GM12878 (cell line): ENCODE measurements at regions not wholly inside any gene's neighbourhood (a gene's known extent, or its start where the extent isn't known, plus 50 kb on each side); places are given as distances from the start of the nearest gene placed in this dataset.
A peak's percentile ranks its signal among the peaks of the same experiment; 100 is the strongest.

Experiments used
- BACH1 ChIP-seq: fragments of 450-650 bp; IDR thresholded peaks from 2 replicates; pipeline ENCODE4 v1.6.1; 2017; ENCODE audit warnings: mild to moderate bottlenecking, borderline replicate concordance
- CREM ChIP-seq: IDR thresholded peaks from 2 replicates; pipeline ENCODE4 v1.6.1; 2014; ENCODE audit warnings: antibody characterized with exemption, low read depth
- EP300 ChIP-seq, 2 experiments: fragments of 150-350 bp in 1 of 2; IDR thresholded peaks; 2 replicates each; pipeline ENCODE4 v1.6.1; 2011 to 2012; ENCODE audit warnings: low read depth in 2 of 2, low read length in 2 of 2, borderline replicate concordance in 1 of 2, improper control_type of control experiment in 1 of 2, inconsistent platforms in 1 of 2; ENCODE audit not compliant: control insufficient read depth in 1 of 2
- HDAC6 ChIP-seq: fragments of 200-600 bp; sonication (generic); IDR thresholded peaks from one replicate; pipeline ENCODE4 v1.8.0; 2017; ENCODE audit warnings: antibody characterized with exemption; ENCODE audit not compliant: unreplicated experiment
- LARP7 ChIP-seq: fragments of 450-650 bp; IDR thresholded peaks from 2 replicates; pipeline ENCODE4 v1.6.1; 2017; ENCODE audit warnings: mild to moderate bottlenecking
- MEF2B ChIP-seq: fragments of 450-650 bp; IDR thresholded peaks from 2 replicates; pipeline ENCODE4 v1.6.1; 2018; ENCODE audit warnings: mild to moderate bottlenecking, moderate library complexity; ENCODE audit not compliant: partially characterized antibody, poor library complexity, severe bottlenecking
- NRF1 ChIP-seq: conservative IDR thresholded peaks from 2 replicates; pipeline ENCODE4 v1.6.1; 2011; ENCODE audit warnings: mild to moderate bottlenecking, low read depth, low read length, improper control_type of control experiment
- POLR2A ChIP-seq: IDR thresholded peaks from 2 replicates; pipeline ENCODE4 v1.6.1; 2011; ENCODE audit warnings: low read depth, mild to moderate bottlenecking, low read length
- POU2F2 ChIP-seq: IDR thresholded peaks from 3 replicates; pipeline ENCODE4 v1.6.1; 2011; ENCODE audit warnings: low read depth, mild to moderate bottlenecking, low read length, borderline replicate concordance
- RAD21 ChIP-seq: IDR thresholded peaks from 2 replicates; pipeline ENCODE4 v1.6.1; 2011; ENCODE audit warnings: mild to moderate bottlenecking, low read depth, low read length, moderate library complexity; ENCODE audit not compliant: insufficient read depth
- ZBED1 ChIP-seq: IDR thresholded peaks from 2 replicates; pipeline ENCODE4 v1.6.1; 2016; ENCODE audit warnings: borderline replicate concordance
- ZNF217 ChIP-seq: fragments of 450-650 bp; IDR thresholded peaks from 2 replicates; pipeline ENCODE4 v1.6.1; 2017; ENCODE audit warnings: antibody characterized with exemption, mild to moderate bottlenecking
- ZNF384 ChIP-seq: IDR thresholded peaks from 2 replicates; pipeline ENCODE4 v1.6.1; 2012; ENCODE audit warnings: low read depth, mild to moderate bottlenecking, low read length, improper control_type of control experiment, borderline replicate concordance
- TF ChIP-seq, protein P1 (sequence below): IDR thresholded peaks from 2 replicates; pipeline ENCODE4 v1.6.1; 2012; ENCODE audit warnings: mild to moderate bottlenecking, low read depth, low read length
- TF ChIP-seq, protein P2 (sequence below): fragments of 450-650 bp; IDR thresholded peaks from 2 replicates; pipeline ENCODE4 v1.6.1; 2016; ENCODE audit warnings: mild to moderate bottlenecking, moderate library complexity, borderline replicate concordance
- TF ChIP-seq, protein P3 (sequence below): fragments of 450-650 bp; IDR thresholded peaks from 2 replicates; pipeline ENCODE4 v1.6.1; 2017; ENCODE audit warnings: mild to moderate bottlenecking

DNA sequence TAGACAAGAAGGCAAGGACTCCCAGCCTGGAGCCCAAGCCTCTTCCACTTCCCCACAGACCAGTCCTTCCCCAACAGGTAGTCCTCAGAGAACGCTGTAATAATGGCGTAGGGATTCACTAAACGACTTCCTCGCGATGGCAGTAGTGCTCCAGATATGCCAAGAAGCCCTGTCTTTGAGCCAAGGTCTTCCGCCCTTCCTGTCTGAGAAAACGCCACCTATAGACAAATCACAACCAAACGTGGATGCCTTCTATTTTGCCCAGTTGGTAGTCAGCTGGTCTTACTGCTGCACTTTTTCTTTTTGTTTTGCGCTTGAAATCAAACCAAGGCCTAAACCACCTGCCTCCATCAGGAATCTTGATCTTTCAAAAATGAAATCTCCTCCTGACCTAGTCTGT, 203.3 kb downstream of the OR13H1 start (continued):
- peak; percentile 48 for TF ChIP-seq CREM
- TF ChIP-seq, protein P1, sequence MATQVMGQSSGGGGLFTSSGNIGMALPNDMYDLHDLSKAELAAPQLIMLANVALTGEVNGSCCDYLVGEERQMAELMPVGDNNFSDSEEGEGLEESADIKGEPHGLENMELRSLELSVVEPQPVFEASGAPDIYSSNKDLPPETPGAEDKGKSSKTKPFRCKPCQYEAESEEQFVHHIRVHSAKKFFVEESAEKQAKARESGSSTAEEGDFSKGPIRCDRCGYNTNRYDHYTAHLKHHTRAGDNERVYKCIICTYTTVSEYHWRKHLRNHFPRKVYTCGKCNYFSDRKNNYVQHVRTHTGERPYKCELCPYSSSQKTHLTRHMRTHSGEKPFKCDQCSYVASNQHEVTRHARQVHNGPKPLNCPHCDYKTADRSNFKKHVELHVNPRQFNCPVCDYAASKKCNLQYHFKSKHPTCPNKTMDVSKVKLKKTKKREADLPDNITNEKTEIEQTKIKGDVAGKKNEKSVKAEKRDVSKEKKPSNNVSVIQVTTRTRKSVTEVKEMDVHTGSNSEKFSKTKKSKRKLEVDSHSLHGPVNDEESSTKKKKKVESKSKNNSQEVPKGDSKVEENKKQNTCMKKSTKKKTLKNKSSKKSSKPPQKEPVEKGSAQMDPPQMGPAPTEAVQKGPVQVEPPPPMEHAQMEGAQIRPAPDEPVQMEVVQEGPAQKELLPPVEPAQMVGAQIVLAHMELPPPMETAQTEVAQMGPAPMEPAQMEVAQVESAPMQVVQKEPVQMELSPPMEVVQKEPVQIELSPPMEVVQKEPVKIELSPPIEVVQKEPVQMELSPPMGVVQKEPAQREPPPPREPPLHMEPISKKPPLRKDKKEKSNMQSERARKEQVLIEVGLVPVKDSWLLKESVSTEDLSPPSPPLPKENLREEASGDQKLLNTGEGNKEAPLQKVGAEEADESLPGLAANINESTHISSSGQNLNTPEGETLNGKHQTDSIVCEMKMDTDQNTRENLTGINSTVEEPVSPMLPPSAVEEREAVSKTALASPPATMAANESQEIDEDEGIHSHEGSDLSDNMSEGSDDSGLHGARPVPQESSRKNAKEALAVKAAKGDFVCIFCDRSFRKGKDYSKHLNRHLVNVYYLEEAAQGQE = no peak
- no peak for TF ChIP-seq MEF2B
- TF ChIP-seq BACH1 = no peak
- no peak for TF ChIP-seq LARP7
- TF ChIP-seq ZNF384 = peak; percentile 68
- TF ChIP-seq POU2F2 = no peak
- TF ChIP-seq, protein P2, sequence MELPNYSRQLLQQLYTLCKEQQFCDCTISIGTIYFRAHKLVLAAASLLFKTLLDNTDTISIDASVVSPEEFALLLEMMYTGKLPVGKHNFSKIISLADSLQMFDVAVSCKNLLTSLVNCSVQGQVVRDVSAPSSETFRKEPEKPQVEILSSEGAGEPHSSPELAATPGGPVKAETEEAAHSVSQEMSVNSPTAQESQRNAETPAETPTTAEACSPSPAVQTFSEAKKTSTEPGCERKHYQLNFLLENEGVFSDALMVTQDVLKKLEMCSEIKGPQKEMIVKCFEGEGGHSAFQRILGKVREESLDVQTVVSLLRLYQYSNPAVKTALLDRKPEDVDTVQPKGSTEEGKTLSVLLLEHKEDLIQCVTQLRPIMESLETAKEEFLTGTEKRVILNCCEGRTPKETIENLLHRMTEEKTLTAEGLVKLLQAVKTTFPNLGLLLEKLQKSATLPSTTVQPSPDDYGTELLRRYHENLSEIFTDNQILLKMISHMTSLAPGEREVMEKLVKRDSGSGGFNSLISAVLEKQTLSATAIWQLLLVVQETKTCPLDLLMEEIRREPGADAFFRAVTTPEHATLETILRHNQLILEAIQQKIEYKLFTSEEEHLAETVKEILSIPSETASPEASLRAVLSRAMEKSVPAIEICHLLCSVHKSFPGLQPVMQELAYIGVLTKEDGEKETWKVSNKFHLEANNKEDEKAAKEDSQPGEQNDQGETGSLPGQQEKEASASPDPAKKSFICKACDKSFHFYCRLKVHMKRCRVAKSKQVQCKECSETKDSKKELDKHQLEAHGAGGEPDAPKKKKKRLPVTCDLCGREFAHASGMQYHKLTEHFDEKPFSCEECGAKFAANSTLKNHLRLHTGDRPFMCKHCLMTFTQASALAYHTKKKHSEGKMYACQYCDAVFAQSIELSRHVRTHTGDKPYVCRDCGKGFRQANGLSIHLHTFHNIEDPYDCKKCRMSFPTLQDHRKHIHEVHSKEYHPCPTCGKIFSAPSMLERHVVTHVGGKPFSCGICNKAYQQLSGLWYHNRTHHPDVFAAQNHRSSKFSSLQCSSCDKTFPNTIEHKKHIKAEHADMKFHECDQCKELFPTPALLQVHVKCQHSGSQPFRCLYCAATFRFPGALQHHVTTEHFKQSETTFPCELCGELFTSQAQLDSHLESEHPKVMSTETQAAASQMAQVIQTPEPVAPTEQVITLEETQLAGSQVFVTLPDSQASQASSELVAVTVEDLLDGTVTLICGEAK = no peak
- no peak for TF ChIP-seq HDAC6
- peak; percentile 74 for TF ChIP-seq RAD21
- TF ChIP-seq POLR2A = no peak
- peak; percentile 34; the same call in 1 of the 2 replicates for TF ChIP-seq ZBED1
- TF ChIP-seq NRF1 = no peak
- TF ChIP-seq, protein P3, sequence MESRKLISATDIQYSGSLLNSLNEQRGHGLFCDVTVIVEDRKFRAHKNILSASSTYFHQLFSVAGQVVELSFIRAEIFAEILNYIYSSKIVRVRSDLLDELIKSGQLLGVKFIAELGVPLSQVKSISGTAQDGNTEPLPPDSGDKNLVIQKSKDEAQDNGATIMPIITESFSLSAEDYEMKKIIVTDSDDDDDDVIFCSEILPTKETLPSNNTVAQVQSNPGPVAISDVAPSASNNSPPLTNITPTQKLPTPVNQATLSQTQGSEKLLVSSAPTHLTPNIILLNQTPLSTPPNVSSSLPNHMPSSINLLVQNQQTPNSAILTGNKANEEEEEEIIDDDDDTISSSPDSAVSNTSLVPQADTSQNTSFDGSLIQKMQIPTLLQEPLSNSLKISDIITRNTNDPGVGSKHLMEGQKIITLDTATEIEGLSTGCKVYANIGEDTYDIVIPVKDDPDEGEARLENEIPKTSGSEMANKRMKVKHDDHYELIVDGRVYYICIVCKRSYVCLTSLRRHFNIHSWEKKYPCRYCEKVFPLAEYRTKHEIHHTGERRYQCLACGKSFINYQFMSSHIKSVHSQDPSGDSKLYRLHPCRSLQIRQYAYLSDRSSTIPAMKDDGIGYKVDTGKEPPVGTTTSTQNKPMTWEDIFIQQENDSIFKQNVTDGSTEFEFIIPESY = no peak
- TF ChIP-seq ZNF217 = no peak
- no peak for TF ChIP-seq EP300 (IDR thresholded peaks at IDR 0.05; ENCODE audit: borderline replicate concordance in 1 of 2, control insufficient read depth in 1 of 2, low read depth in 2 of 2, low read length in 2 of 2)
- TF ChIP-seq, all 136 proteins: peak for 18
